ENCODE measurements at regions not wholly inside any gene's neighbourhood (a gene's known extent, or its start where the extent isn't known, plus 50 kb on each side); places are given as distances from the start of the nearest gene placed in this dataset.

- no peak for TF ChIP-seq ZFX (IDR thresholded peaks at IDR 0.05)
- TF ChIP-seq CTCF (conservative IDR thresholded peaks at IDR 0.05), result no peak
- no peak overlapping the region for H3K27ac ChIP-seq
These were observed 132.9 kb upstream of the TMC3 start for GRCh38 chr15:81506936-81507335.

- no peak overlapping the region for H3K27ac ChIP-seq
- no peak for TF ChIP-seq CTCF (conservative IDR thresholded peaks at IDR 0.05)
- no peak for TF ChIP-seq ZFX (IDR thresholded peaks at IDR 0.05)
These were observed 132.1 kb upstream of the TMC3 start for GRCh38 chr15:81506071-81506470.

DNA sequence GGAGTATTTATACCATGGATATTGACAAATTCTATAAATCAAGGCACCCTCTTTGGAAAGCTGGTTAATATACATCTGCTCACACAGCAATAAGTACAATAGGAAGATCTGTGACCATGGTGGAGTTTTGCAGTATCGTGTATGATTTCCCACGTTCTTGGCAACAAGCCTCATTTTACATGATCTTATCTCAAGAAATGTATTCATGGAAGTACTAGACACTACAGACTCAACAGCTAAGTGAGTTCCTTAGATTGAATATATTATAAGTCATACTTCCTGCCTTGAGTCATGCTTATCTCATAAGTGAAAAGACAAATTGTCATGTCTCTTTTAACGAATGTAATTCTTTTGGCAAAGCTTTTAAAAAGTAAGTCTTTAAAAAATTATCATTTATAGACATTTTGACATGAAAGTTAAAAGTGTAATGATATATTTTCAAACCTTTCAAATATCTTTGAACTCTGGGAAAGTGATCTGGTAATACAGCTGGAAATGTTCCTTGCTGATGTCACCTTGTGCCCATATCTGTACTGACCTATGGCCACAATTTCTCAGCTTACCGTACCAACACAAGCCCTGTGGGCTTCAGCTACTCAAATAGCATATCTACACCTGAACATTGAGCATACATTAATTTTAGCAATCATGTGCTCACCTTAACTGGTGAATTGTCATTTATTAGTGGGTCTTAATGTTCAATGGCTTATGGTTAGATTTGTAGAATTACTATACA is 130.3 kb upstream of the TMC3 start:
- H3K27ac ChIP-seq, result no peak overlapping the region
- TF ChIP-seq ZFX (IDR thresholded peaks at IDR 0.05), result no peak
- TF ChIP-seq CTCF (conservative IDR thresholded peaks at IDR 0.05), result no peak

DNA sequence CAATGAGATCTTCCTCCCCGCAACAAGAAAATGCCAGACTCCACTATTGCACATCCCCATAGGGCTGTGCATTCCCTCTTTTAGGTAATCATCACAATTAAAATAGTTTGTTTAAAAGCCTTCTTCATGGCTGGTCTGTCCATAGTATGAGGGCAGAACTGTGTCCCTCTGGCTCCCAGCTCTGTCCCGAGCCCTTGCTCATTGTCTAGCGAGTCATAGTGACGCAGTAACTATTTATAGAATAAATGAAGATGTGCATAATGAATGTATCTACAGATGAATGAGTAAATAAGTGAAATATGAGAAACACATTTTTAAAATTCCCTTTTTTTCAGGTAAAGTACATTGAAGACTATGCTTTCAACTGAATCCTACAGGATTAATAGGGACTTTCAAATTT is 128.4 kb upstream of the TMC3 start:
- TF ChIP-seq ZFX (IDR thresholded peaks at IDR 0.05) (no peak), CTCF (conservative IDR thresholded peaks at IDR 0.05) (no peak)
- no peak overlapping the region for H3K27ac ChIP-seq

- TF ChIP-seq CTCF (conservative IDR thresholded peaks at IDR 0.05), result no peak
- H3K27ac ChIP-seq, result no peak overlapping the region
These were observed 126.1 kb upstream of the TMC3 start for GRCh38 chr15:81500081-81500480.

- TF ChIP-seq CTCF (conservative IDR thresholded peaks at IDR 0.05), result no peak
- no peak for TF ChIP-seq ZFX (IDR thresholded peaks at IDR 0.05)
- no peak overlapping the region for H3K27ac ChIP-seq
These were observed 124.3 kb upstream of the TMC3 start for GRCh38 chr15:81498294-81498693.

DNA sequence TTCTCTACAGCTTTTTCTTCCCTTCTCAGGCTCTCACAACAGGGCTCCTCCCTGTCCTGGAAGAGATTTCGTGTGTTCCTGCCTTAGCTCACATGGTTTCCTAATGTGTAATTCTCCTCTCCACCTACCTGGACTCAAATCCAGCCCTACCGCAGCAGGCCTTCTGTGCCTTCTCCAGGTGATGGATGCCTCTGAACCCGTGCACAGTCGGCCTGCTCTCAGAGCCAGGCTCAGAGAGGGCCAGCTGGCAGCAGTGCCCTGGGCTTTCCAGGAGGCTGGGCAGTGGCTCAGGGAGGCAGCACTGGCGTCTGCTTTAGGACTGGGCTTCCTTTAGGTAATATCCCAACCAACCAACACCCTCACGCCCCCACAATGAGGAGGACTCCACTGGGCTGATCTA is 123.2 kb upstream of the TMC3 start:
- no peak overlapping the region for H3K27ac ChIP-seq
- TF ChIP-seq ZFX (IDR thresholded peaks at IDR 0.05) (no peak), CTCF (conservative IDR thresholded peaks at IDR 0.05) (no peak)

Data from C4-2B (cell line).